ENCODE measurements at regions not wholly inside any gene's neighbourhood (a gene's known extent, or its start where the extent isn't known, plus 50 kb on each side); places are given as distances from the start of the nearest gene placed in this dataset.
A peak's percentile ranks its signal among the peaks of the same experiment; 100 is the strongest.

DNA sequence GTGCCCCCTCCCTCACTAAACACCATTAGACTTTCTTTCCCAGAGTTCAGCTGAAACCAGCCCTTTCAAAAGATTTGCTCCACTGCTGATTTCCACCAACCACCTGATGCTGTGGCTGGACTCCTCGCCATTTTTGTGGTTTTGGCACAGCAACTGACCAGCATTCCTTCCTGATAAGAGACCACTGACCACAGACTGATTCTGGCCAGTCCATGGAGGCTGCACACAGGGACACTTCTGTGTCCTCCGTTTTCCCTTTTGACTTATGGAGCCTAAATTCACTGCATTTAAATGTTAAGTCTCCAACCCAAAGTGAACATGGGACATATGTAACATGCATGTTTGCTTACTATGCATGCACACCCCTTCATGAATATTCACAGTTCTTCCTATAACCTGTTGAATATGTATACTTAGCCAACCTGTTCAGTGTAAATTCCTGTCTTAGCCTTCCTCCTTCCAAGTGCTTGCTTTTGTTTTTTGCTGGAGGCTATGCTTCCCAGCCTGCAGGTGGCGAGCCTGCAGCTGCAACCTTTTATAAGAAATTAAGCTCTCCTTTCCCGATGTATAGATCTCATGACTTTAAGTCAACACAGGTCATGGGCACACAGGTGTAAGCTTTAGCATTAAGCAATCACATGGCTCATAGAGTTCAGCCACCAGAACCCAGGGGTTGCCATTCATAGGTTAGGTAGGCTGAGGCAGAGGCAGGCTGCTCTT, 78.7 kb downstream of the ACTL7B start (continued):
- TF ChIP-seq, protein P1, sequence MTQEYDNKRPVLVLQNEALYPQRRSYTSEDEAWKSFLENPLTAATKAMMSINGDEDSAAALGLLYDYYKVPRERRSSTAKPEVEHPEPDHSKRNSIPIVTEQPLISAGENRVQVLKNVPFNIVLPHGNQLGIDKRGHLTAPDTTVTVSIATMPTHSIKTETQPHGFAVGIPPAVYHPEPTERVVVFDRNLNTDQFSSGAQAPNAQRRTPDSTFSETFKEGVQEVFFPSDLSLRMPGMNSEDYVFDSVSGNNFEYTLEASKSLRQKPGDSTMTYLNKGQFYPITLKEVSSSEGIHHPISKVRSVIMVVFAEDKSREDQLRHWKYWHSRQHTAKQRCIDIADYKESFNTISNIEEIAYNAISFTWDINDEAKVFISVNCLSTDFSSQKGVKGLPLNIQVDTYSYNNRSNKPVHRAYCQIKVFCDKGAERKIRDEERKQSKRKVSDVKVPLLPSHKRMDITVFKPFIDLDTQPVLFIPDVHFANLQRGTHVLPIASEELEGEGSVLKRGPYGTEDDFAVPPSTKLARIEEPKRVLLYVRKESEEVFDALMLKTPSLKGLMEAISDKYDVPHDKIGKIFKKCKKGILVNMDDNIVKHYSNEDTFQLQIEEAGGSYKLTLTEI (CRISPR knock-in tag; conservative IDR thresholded peaks at IDR 0.05), result no peak
- TF ChIP-seq DMAP1 (CRISPR knock-in tag; IDR thresholded peaks at IDR 0.05) (no peak), HNF4A (CRISPR knock-in tag; IDR thresholded peaks at IDR 0.05) (0 out of 2 replicates have a peak, but pooled peaks have one; percentile 8), ZKSCAN1 (IDR thresholded peaks at IDR 0.05; ENCODE audit: low read length) (no peak), ZBTB20 (CRISPR knock-in tag; IDR thresholded peaks at IDR 0.05; ENCODE audit: borderline replicate concordance, low read depth) (no peak), POLR2G (IDR thresholded peaks at IDR 0.05; ENCODE audit: low read depth, low read length) (peak; percentile 54; the same call in 1 of the 2 replicates), ZNF782 (CRISPR knock-in tag; IDR thresholded peaks at IDR 0.05; ENCODE audit: borderline replicate concordance) (no peak), ZNF552 (CRISPR knock-in tag; IDR thresholded peaks at IDR 0.05; ENCODE audit: borderline replicate concordance) (no peak), NBN (conservative IDR thresholded peaks at IDR 0.05) (no peak), HNRNPL (IDR thresholded peaks at IDR 0.05; ENCODE audit: low read depth, low read length) (no peak), SMC3 (IDR thresholded peaks at IDR 0.05; ENCODE audit: low read length) (peak; percentile 3; the same call in 1 of the 2 replicates), ATAD3A (CRISPR knock-in tag; IDR thresholded peaks at IDR 0.05) (no peak), POLR2A (IDR thresholded peaks at IDR 0.05; ENCODE audit: insufficient read depth in 1 of 2, low read depth in 2 of 2, low read length in 2 of 2) (peak in 1 of 2 experiments; percentile 55; a peak in 2 of 4 replicates), KLF15 (CRISPR knock-in tag; IDR thresholded peaks at IDR 0.05; ENCODE audit: borderline replicate concordance) (no peak), ZNF556 (CRISPR knock-in tag; IDR thresholded peaks at IDR 0.05; ENCODE audit: borderline replicate concordance) (no peak), ZNF768 (CRISPR knock-in tag; IDR thresholded peaks at IDR 0.05) (no peak), EP300 (IDR thresholded peaks at IDR 0.05; ENCODE audit: low read depth in 2 of 2, low read length in 2 of 2) (peak in 1 of 2 experiments; percentile 31; a peak in 1 of 4 replicates), EP300 (CRISPR knock-in tag; IDR thresholded peaks at IDR 0.05; ENCODE audit: borderline replicate concordance) (no peak), ZNF761 (CRISPR knock-in tag; conservative IDR thresholded peaks at IDR 0.05) (no peak), ZNF264 (CRISPR knock-in tag; IDR thresholded peaks at IDR 0.05) (no peak), MZF1 (CRISPR knock-in tag; IDR thresholded peaks at IDR 0.05; ENCODE audit: borderline replicate concordance) (no peak)
- TF ChIP-seq, protein P2, sequence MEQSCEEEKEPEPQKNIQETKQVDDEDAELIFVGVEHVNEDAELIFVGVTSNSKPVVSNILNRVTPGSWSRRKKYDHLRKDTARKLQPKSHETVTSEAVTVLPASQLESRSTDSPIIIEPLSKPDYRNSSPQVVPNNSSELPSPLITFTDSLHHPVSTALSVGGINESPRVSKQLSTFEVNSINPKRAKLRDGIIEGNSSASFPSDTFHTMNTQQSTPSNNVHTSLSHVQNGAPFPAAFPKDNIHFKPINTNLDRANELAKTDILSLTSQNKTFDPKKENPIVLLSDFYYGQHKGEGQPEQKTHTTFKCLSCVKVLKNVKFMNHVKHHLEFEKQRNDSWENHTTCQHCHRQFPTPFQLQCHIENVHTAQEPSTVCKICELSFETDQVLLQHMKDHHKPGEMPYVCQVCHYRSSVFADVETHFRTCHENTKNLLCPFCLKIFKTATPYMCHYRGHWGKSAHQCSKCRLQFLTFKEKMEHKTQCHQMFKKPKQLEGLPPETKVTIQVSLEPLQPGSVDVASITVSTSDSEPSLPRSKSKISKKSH (CRISPR knock-in tag; IDR thresholded peaks at IDR 0.05; ENCODE audit: borderline replicate concordance), result no peak
- TF ChIP-seq, protein P3, sequence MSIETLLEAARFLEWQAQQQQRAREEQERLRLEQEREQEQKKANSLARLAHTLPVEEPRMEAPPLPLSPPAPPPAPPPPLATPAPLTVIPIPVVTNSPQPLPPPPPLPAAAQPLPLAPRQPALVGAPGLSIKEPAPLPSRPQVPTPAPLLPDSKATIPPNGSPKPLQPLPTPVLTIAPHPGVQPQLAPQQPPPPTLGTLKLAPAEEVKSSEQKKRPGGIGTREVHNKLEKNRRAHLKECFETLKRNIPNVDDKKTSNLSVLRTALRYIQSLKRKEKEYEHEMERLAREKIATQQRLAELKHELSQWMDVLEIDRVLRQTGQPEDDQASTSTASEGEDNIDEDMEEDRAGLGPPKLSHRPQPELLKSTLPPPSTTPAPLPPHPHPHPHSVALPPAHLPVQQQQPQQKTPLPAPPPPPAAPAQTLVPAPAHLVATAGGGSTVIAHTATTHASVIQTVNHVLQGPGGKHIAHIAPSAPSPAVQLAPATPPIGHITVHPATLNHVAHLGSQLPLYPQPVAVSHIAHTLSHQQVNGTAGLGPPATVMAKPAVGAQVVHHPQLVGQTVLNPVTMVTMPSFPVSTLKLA (IDR thresholded peaks at IDR 0.05), result no peak
- TF ChIP-seq, protein P4, sequence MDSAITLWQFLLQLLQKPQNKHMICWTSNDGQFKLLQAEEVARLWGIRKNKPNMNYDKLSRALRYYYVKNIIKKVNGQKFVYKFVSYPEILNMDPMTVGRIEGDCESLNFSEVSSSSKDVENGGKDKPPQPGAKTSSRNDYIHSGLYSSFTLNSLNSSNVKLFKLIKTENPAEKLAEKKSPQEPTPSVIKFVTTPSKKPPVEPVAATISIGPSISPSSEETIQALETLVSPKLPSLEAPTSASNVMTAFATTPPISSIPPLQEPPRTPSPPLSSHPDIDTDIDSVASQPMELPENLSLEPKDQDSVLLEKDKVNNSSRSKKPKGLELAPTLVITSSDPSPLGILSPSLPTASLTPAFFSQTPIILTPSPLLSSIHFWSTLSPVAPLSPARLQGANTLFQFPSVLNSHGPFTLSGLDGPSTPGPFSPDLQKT (CRISPR knock-in tag; IDR thresholded peaks at IDR 0.05; ENCODE audit: borderline replicate concordance), result no peak
- TF ChIP-seq, protein P5, sequence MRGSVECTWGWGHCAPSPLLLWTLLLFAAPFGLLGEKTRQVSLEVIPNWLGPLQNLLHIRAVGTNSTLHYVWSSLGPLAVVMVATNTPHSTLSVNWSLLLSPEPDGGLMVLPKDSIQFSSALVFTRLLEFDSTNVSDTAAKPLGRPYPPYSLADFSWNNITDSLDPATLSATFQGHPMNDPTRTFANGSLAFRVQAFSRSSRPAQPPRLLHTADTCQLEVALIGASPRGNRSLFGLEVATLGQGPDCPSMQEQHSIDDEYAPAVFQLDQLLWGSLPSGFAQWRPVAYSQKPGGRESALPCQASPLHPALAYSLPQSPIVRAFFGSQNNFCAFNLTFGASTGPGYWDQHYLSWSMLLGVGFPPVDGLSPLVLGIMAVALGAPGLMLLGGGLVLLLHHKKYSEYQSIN (CRISPR knock-in tag; IDR thresholded peaks at IDR 0.05; ENCODE audit: borderline replicate concordance), result no peak

All from HepG2 (cell line).